Stimulated activated CD8-positive, alpha-beta memory T cell treated with anti-CD3 and anti-CD28 coated beads, Interleukin-2, amount 100 ng/mL, for 48 hours (primary cell): ENCODE measurements at regions not wholly inside any gene's neighbourhood (a gene's known extent, or its start where the extent isn't known, plus 50 kb on each side); places are given as distances from the start of the nearest gene placed in this dataset.

ENCODE experiments used
- DNase-seq, 2 donors: peaks; one replicate each; pipeline ENCODE4 v3.0.0-alpha.2; 2020; ENCODE audit warnings: low read depth in 2 of 2

DNA sequence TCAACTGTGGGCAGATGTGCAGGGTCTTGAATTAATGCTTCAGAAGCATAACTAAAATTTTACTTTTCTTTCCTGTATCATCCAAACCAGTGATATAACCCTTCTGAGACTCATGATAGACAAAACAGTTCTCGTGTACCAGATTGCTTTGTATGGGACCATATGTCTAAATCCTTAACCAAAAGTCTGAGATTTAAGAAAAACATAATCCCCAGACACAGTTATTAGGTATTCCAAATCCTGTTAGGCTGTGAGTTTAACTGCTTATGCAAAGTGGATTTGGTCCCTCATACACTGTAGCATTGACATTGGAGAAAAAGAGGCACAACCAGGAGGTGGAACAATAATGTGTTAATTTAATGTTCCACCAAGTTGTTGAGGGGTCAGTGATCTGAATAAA, 235.0 kb downstream of the PMAIP1 start:
- DNase-seq: no peak

DNA sequence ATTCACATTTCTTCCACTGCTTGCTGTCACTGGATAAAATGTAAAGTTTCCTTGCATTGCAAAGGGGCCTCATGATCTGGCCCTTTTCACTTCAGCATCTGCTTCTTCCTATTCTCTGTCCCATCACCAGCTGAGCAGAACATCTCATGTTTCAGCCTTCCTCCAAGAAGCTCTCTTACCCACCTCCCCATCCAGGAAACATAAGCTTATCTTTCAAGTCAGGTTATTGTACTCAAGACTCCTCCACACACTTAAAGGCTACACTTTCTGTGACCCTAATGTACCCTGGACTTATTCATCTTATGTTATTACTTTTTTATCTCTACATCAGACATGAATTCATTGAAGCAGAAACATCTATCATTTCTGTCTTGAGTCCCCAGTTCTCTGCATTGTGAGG, 230.5 kb downstream of the PMAIP1 start:
- no peak for DNase-seq

DNA sequence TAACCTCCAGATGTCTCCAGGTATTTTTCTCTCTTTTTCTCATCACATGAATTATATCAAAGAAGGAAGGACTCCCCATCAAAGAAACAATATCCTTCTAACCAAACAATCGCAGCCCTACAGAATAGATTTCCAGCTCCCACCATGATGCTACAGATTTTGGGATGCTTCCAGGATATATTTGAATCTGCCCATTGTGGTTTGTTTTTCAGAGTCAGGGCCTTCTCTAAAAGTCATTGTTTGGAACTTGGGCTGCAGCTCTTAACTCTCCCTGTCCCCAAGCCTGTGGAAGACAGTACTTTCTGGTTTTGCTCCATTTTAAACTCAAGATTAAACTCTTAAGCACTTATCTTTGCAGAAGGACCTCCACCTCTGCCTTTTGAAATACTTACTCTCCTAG, 223.2 kb downstream of the PMAIP1 start:
- DNase-seq: no peak

DNA sequence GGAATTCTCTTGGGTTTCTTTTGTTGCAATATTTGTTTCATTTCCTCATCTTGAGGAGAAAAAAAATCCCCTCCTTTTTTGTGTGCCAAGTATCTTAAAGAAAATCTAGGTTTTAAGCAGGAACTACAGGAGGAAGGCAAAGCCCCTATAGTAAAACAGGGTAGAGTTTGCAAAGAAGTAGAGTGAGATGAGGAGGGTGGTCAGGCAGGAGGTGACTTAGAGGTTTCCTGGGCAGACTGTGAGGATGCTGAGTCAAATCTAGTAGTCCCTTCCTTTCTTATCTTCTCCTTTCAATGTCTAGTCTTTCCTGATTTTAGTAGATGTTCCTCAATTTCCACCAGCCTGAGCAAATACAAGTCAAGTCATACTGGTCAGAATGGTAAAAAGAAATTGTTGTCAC, 222.5 kb downstream of the PMAIP1 start:
- DNase-seq: no peak

- DNase-seq: no peak
Observed at GRCh38 chr18:60120231-60120750, 220.5 kb downstream of the PMAIP1 start.

DNA sequence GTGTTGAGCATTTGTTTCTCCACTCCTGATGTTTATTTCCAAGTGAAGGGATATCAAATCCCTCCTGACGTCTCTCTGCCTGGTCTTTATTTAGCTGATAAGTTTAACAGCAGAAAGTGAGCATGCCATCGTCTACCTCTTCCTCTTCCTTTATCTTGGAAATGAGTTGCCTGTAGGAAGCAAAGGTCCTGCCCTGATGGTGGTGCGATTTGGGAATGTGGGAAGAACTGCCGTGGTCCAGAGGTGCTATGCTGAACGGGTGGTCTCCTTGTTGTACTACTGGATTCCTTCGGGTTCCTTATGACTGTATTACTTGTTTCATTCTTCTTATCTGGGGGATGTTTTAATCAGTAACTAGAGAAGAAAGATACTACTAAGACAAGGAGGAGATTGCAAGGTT, 217.5 kb downstream of the PMAIP1 start:
- DNase-seq: no peak

GRCh38 chr18:60113396-60113795, 213.6 kb downstream of the PMAIP1 start:
- DNase-seq: no peak

- no peak for DNase-seq
Observed at GRCh38 chr18:60112369-60112768, 212.6 kb downstream of the PMAIP1 start.

DNA sequence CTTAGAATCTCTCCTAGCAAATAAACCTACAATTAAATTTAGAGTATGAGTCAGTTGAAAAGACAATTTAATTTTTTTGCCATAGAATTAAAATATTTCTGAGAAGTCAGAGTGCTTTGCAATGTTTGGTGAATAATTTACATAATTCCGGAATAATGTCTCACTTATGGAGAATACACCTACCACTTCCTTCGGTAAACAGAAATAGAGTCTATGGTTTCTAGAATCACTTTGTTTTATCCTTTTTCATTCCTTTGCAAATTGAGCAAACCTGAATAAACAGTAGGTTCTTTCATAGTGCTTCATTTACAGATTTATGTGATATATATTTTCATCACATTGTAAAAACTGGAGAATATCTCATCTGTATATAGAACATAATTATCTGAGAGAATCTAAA, 211.7 kb downstream of the PMAIP1 start:
- DNase-seq: no peak

DNA sequence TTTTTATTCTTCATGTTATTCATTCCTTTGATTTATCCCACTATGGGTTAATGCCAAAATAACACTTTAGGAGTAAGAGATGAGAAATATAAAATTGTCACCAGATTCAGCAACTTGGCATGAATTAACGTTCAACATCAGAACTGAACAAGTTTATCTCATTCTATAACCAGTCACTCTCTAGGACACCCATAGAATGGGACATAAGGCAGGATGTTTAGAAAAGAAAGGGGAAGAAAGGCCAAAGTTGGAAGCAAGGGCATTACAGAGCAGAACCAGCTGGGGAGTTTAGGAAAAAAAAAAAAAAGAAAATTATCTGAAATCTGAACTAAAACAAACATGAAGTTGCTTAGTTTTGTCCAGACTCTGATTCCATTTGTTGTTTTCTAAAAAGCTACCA, 211.0 kb downstream of the PMAIP1 start:
- no peak for DNase-seq

DNA sequence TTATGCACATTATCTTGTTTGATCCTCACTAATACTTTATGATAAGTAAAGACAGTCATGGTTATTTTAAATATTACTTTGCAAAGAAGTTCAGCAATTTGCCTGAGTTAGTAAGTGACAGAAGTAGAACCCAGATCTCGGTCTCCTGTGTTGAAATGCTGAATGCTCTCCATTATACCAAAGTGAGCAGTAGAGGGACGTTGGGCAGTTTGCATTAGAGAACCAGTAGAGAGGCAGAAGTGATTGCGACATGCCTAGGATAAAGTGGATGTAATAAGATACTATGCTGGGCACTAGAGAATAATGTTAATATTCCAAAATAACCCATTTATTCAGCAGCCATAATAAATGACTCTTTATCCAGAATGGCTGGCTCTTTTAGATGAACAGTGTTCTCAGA, 201.0 kb downstream of the PMAIP1 start:
- no peak for DNase-seq

DNA sequence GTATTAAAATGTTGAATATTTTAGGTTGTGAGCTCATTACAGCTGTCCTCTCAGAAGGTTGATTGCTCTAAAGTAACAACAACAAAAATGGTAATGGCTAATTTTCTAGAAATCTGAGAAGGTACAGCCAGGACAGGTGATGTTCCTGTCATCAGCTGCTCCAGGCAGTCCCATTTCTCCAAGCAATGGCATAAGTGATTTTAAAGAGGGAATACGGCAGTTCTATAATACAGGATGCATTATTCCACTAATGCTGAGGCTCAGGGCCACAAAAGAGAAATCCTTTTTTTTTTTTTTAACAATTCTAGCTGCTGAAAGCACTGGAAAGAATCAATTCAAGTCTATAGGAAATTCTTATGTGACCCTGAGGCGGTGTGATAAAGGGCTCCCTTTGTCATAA, 199.9 kb downstream of the PMAIP1 start:
- no peak for DNase-seq

GRCh38 chr18:60096428-60096827, 196.6 kb downstream of the PMAIP1 start:
- DNase-seq: no peak

DNA sequence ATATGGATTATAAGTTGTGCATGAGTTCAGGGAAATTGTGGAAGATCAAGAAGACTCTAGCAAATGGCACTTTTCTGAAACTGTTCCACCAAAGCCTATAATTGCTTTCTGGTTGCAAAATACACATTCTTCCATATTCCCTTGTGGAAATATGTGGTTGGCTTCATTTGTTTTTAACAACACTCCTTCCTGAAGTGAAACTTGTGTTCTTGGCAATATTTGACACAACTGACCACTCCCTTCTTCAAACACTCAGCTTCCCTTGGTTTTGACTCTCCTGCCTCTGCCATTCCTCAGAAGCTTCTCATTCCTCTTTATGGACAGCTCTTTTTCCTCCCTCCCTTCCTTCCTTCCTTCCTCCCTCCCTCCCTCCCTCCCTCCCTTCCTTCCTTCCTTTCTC, 192.3 kb downstream of the PMAIP1 start:
- no peak for DNase-seq

DNA sequence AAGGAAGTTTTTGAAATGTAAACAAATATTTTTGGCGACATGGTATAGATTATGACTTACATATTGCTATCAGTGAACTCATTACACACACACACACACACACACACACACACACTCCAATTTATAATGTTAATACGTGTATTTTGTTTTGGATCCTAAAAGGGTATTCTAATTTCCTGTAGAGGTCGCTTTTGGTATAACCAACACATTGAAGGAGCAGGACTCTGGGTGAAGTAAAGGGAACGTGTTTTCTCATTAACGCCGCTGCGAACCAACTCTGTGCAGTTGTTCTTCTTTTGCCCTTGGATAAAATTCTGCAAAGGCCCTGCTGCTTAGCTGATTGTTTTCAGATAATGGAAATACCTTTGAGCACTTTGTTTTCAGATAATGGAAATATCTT, 190.4 kb downstream of the PMAIP1 start:
- no peak for DNase-seq

- no peak for DNase-seq
Observed at GRCh38 chr18:60082790-60083189, 183.0 kb downstream of the PMAIP1 start.

GRCh38 chr18:60082282-60082681, 182.5 kb downstream of the PMAIP1 start:
- DNase-seq: no peak

GRCh38 chr18:60075477-60075876, 175.7 kb downstream of the PMAIP1 start:
- DNase-seq: no peak

DNA sequence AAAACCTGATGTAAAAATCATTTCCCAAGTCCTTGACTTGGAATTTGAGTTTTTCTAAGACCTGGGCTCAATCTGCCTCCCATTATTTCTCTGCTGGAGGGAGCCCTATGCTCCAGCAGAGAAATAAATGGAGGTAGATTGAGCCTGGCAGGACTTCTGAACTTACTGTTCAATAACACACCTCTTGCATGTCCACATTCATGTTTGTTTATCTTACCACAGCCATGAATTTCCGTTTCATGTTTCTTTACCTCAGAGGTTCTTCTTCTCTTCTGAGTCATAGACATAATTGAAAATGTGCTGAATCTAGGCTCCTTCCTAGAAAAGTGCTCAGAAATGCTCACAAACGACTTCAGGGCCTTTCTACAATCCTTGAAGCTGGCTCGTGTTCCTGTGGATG, 170.8 kb downstream of the PMAIP1 start:
- DNase-seq: no peak

DNA sequence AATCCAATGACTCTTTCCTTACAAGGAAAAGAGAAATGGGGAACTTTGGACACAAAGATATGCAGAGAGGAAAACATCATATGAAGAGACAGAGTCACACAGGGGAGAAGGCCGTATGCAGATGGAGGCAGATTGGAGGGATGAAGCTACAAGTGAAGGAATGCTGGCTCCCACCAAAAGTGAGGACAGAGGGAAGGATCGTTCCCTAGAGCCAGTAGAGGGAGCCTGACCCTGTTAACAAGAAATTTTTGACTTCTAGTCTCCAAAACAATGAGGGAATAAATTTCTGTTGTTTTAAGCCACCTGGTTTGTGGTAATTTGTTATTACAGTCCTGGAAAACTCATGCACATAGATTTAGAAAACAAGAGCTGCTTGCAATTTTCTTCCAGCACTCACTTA, 169.3 kb downstream of the PMAIP1 start:
- DNase-seq: no peak

- DNase-seq: no peak
Observed at GRCh38 chr18:60067426-60068210, 167.8 kb downstream of the PMAIP1 start.

DNA sequence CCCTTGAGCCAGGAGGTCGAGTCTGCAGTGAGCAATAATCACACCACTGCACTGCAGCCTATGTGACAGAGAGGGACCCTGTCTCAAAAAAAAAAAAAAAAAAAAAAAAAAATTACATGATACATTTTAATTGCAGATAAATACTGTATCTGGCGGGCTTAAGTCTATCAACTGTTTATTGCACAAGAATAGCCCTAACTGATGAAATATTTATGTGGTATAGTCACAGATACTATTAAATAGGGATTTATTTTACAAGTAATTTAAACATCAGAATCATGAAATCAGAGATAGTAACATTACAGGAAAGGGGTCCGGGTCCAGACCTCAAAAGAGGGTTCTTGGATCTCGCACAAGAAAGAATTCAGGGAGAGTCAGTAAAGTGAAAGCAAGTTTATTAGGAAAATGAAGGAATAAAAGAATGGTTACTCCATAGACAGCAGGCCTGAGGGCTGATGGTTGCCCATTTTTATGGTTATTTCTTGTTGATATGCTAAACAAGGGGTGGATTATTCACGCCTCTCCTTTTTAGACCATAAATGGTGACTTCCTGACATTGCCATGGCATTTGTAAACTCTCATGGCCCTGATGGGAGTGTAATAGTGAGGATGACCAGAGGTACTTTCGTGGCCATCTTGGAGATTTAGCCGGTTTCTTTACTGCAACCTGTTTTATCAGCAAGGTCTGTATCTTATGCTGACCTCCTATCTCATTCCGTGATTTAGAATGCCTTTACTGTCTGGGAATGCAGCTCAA, 166.6 kb downstream of the PMAIP1 start:
- DNase-seq: no peak

- DNase-seq: no peak
Observed at GRCh38 chr18:60064271-60064670, 164.5 kb downstream of the PMAIP1 start.
